Uterus (tissue), 2 donors: ENCODE measurements at regions not wholly inside any gene's neighbourhood (a gene's known extent, or its start where the extent isn't known, plus 50 kb on each side); places are given as distances from the start of the nearest gene placed in this dataset.

ENCODE experiments used
- POLR2A ChIP-seq, 2 donors: fragments of 450-650 bp; IDR thresholded peaks; one replicate each; pipeline ENCODE4 v1.6.1; 2016; ENCODE audit warnings: antibody characterized with exemption in 2 of 2, mild to moderate bottlenecking in 1 of 2, moderate library complexity in 1 of 2
- TF ChIP-seq, protein P1 (sequence below), 4 experiments: fragments of 200-600 bp in 2 of 4; fragments of 450-650 bp in 2 of 4; sonication (generic) in 2 of 4; IDR thresholded peaks; one replicate each; pipeline ENCODE4 v1.5.1; 2016 to 2019; ENCODE audit warnings: antibody characterized with exemption in 4 of 4, mild to moderate bottlenecking in 2 of 4, moderate library complexity in 1 of 4

GRCh38 chr21:16076465-16076864 lies 346.7 kb downstream of the USP25 start:
- no peak for TF ChIP-seq POLR2A (IDR thresholded peaks at IDR 0.05)
- TF ChIP-seq, protein P1, sequence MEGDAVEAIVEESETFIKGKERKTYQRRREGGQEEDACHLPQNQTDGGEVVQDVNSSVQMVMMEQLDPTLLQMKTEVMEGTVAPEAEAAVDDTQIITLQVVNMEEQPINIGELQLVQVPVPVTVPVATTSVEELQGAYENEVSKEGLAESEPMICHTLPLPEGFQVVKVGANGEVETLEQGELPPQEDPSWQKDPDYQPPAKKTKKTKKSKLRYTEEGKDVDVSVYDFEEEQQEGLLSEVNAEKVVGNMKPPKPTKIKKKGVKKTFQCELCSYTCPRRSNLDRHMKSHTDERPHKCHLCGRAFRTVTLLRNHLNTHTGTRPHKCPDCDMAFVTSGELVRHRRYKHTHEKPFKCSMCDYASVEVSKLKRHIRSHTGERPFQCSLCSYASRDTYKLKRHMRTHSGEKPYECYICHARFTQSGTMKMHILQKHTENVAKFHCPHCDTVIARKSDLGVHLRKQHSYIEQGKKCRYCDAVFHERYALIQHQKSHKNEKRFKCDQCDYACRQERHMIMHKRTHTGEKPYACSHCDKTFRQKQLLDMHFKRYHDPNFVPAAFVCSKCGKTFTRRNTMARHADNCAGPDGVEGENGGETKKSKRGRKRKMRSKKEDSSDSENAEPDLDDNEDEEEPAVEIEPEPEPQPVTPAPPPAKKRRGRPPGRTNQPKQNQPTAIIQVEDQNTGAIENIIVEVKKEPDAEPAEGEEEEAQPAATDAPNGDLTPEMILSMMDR (IDR thresholded peaks at IDR 0.05): no peak
